IMR-90 (cell line): ENCODE measurements at regions not wholly inside any gene's neighbourhood (a gene's known extent, or its start where the extent isn't known, plus 50 kb on each side); places are given as distances from the start of the nearest gene placed in this dataset.

Source experiments
- ATAC-seq: fragments of 200-7000 bp; cut with Tn5 transposase; 2 replicates; pipeline ENCODE4 v1.9.1; 2020; ENCODE audit warnings: low read depth, mild to moderate bottlenecking, moderate library complexity
- BruUV-seq: library from RNA; stranded (reverse); fragments of 400-500 nt; replicated peaks from 2 replicates; lab custom pipeline; 2021; lab: Mats Ljungman, UMichigan
- CTCF ChIA-PET: fragments of 300-600 bp; formaldehyde crosslinking; extraction: SDS; loops from one replicate; lab custom pipeline; 2021; ENCODE audit warnings: antibody characterized with exemption; lab: Yijun Ruan, JAX
- POLR2A ChIA-PET: fragments of 300-600 bp; sonication (Branson Sonifier 250); formaldehyde crosslinking; loops from one replicate; lab custom pipeline; 2022; ENCODE audit warnings: antibody characterized with exemption; ENCODE audit not compliant: unreplicated experiment; lab: Charles Lee
- DNase-seq: peaks from one replicate; pipeline ENCODE4 v3.0.0; 2013
- H2AFZ ChIP-seq: replicated peaks from 2 replicates; pipeline ENCODE3; 2013; ENCODE audit warnings: low read length, mild to moderate bottlenecking; ENCODE audit not compliant: poor library complexity
- H2AK5ac ChIP-seq: 2 replicates; pipeline ENCODE4 v1.6.1; 2013; ENCODE audit warnings: low read depth, low read length, inconsistent platforms
- H2AK9ac ChIP-seq: replicated peaks from 2 replicates; pipeline ENCODE3; 2013; ENCODE audit warnings: mild to moderate bottlenecking, low read depth, low read length, moderate library complexity; ENCODE audit not compliant: poor library complexity
- H2BK120ac ChIP-seq: 2 replicates; pipeline ENCODE4 v1.6.1; 2013; ENCODE audit warnings: low read depth, low read length, inconsistent platforms
- H2BK15ac ChIP-seq: 3 replicates; pipeline ENCODE4 v1.6.1; 2013; ENCODE audit warnings: low read depth, low read length, inconsistent platforms
- H2BK20ac ChIP-seq: 2 replicates; pipeline ENCODE4 v1.6.1; 2013; ENCODE audit warnings: low read depth, mild to moderate bottlenecking, inconsistent platforms, low read length, moderate library complexity
- H2BK5ac ChIP-seq: 2 replicates; pipeline ENCODE4 v1.6.1; 2013; ENCODE audit warnings: mild to moderate bottlenecking, low read depth, low read length, inconsistent platforms; ENCODE audit not compliant: poor library complexity, severe bottlenecking
- H3K14ac ChIP-seq: replicated peaks from 2 replicates; pipeline ENCODE4 v1.6.1; 2013; ENCODE audit warnings: low read depth, low read length, inconsistent platforms
- H3K18ac ChIP-seq: 2 replicates; pipeline ENCODE4 v1.6.1; 2013; ENCODE audit warnings: low read depth, low read length, control low read depth
- H3K23ac ChIP-seq: 2 replicates; pipeline ENCODE4 v1.6.1; 2013; ENCODE audit warnings: low read depth, low read length, inconsistent platforms
- H3K27ac ChIP-seq: 2 replicates; pipeline ENCODE4 v1.5.1; 2013; ENCODE audit warnings: mild to moderate bottlenecking, control low read depth, low read length; ENCODE audit not compliant: insufficient read depth
- H3K27me3 ChIP-seq: 2 replicates; pipeline ENCODE4 v1.6.1; 2013; ENCODE audit warnings: low read length; ENCODE audit not compliant: control insufficient read depth, insufficient read depth
- H3K36me3 ChIP-seq: 2 replicates; pipeline ENCODE4 v1.6.1; 2013; ENCODE audit warnings: low read length, mixed read lengths; ENCODE audit not compliant: control insufficient read depth, insufficient read depth
- H3K4ac ChIP-seq: 2 replicates; pipeline ENCODE4 v1.6.1; 2013; ENCODE audit warnings: low read depth, low read length, inconsistent platforms
- H3K4me1 ChIP-seq: 2 replicates; pipeline ENCODE4 v1.6.1; 2013; ENCODE audit warnings: low read length, mixed read lengths; ENCODE audit not compliant: control insufficient read depth, insufficient read depth
- H3K4me2 ChIP-seq: 2 replicates; pipeline ENCODE4 v1.6.1; 2013; ENCODE audit warnings: low read depth, mild to moderate bottlenecking, control low read depth, low read length, moderate library complexity
- H3K4me3 ChIP-seq: 2 replicates; pipeline ENCODE4 v1.5.1; 2013; ENCODE audit warnings: low read depth, mild to moderate bottlenecking, control low read depth, low read length, moderate library complexity; ENCODE audit not compliant: insufficient read depth
- H3K56ac ChIP-seq: 2 replicates; pipeline ENCODE4 v1.6.1; 2013; ENCODE audit warnings: low read length, inconsistent platforms; ENCODE audit not compliant: insufficient read depth; ENCODE audit errors: extremely low read depth
- H3K79me1 ChIP-seq, 2 experiments: 2 replicates each; pipeline ENCODE4 v1.6.1; 2013; ENCODE audit warnings: low read length in 2 of 2, inconsistent platforms in 1 of 2, low read depth in 1 of 2
- H3K9ac ChIP-seq: 2 replicates; pipeline ENCODE4 v1.6.1; 2013; ENCODE audit warnings: low read depth, low read length, control low read depth
- H3K9me1 ChIP-seq: 2 replicates; pipeline ENCODE4 v1.6.1; 2013; ENCODE audit warnings: low read length, inconsistent platforms; ENCODE audit not compliant: insufficient read depth
- H3K9me3 ChIP-seq: 2 replicates; pipeline ENCODE4 v1.6.1; 2013; ENCODE audit warnings: low read length; ENCODE audit not compliant: control insufficient read depth, insufficient read depth
- H4K20me1 ChIP-seq: 2 replicates; pipeline ENCODE4 v1.6.1; 2013; ENCODE audit warnings: low read length, inconsistent platforms; ENCODE audit not compliant: insufficient read depth
- H4K5ac ChIP-seq: 2 replicates; pipeline ENCODE4 v1.6.1; 2013; ENCODE audit warnings: mild to moderate bottlenecking, low read depth, low read length, control low read depth
- H4K8ac ChIP-seq, 2 experiments: 2 replicates each; pipeline ENCODE4 v1.6.1; 2013; ENCODE audit warnings: low read depth in 2 of 2, low read length in 2 of 2, control low read depth in 1 of 2, inconsistent platforms in 1 of 2
- H4K91ac ChIP-seq: 2 replicates; pipeline ENCODE4 v1.6.1; 2013; ENCODE audit warnings: low read depth, low read length, inconsistent platforms; ENCODE audit not compliant: insufficient read depth
- CEBPB ChIP-seq: IDR thresholded peaks from 2 replicates; pipeline ENCODE4 v1.6.1; 2012; ENCODE audit warnings: low read depth, low read length, improper control_type of control experiment
- FOS ChIP-seq: fragments of 150-350 bp; IDR thresholded peaks from 2 replicates; pipeline ENCODE4 v1.6.1; 2016; ENCODE audit warnings: low read depth, low read length
- MAFK ChIP-seq: IDR thresholded peaks from 2 replicates; pipeline ENCODE4 v1.6.1; 2012; ENCODE audit warnings: low read depth, low read length, improper control_type of control experiment
- MAZ ChIP-seq: IDR thresholded peaks from 2 replicates; pipeline ENCODE4 v1.6.1; 2012; ENCODE audit warnings: low read depth, mild to moderate bottlenecking, low read length, improper control_type of control experiment, moderate library complexity, borderline replicate concordance
- RAD21 ChIP-seq: IDR thresholded peaks from 2 replicates; pipeline ENCODE4 v1.6.1; 2012; ENCODE audit warnings: low read length, improper control_type of control experiment
- SMC3 ChIP-seq: fragments of 150-350 bp; IDR thresholded peaks from 2 replicates; pipeline ENCODE4 v1.6.1; 2016; ENCODE audit warnings: low read depth, mild to moderate bottlenecking, antibody characterized with exemption, low read length, moderate library complexity
- dilution Hi-C: fragments of 300-500 bp; cut with HindIII; formaldehyde crosslinking; loops from one replicate; pipeline ENCODE4 v1.14.3; 2018; ENCODE audit warnings: low sequenced_read_pairs; ENCODE audit not compliant: unreplicated experiment
- in situ Hi-C: fragments of 300-500 bp; cut with MboI; formaldehyde crosslinking; loops from 3 replicates; pipeline ENCODE4 v1.14.3; 2019; ENCODE audit warnings: low sequenced_read_pairs, inconsistent platforms, mixed read lengths
- intact Hi-C: fragments of 100-400 bp; cut with micrococcal nuclease; formaldehyde crosslinking; loops from 2 replicates; pipeline ENCODE4 v1.10.0; 2022
- TF ChIP-seq, protein P1 (sequence below): conservative IDR thresholded peaks from 2 replicates; pipeline ENCODE4 v1.5.1; 2012; ENCODE audit warnings: mild to moderate bottlenecking, low read depth, low read length, improper control_type of control experiment

DNA sequence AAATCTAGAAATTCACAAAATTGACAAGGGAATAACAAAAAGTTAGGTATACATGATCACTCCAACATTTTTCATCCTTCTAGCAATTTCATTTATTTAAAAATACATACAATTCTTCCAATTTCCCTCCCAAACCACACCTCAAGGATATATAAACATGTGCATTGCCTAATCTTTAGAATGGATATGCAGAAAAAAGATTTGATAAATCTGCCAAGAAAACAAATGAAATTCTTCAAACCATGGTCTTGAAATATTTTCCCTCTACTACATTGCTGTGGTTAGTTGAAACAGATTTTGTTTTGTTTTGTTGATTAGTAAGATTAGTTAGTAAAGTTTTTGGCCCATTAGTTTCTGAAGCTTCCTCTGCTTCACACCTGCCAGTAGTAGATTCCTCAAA lies 703.3 kb upstream of the CCDC179 start:
- Histone ChIP-seq H3K56ac (no peak overlapping the region), H3K36me3 (no peaks in the 10 kb centered on the region), H4K8ac (no peak overlapping the region), H4K91ac (no peak overlapping the region), H3K14ac (no peak overlapping the region), H3K4me1 (no peaks in the 10 kb centered on the region), H3K9me3 (no peaks in the 10 kb centered on the region), H2AK5ac (no peak overlapping the region), H2AFZ (no peak overlapping the region), H2BK15ac (no peak overlapping the region), H3K4me2 (no peak overlapping the region), H4K5ac (no peak overlapping the region), H3K9me1 (no peaks in the 10 kb centered on the region), H2BK20ac (no peak overlapping the region), H3K23ac (no peak overlapping the region), H2AK9ac (no peak overlapping the region), H2BK120ac (no peak overlapping the region), H2BK5ac (no peak overlapping the region), H3K27me3 (no peaks in the 10 kb centered on the region), H3K4ac (no peak overlapping the region), H3K79me1 (no peaks in the 10 kb centered on the region), H3K18ac (no peak overlapping the region), H4K20me1 (no peaks in the 10 kb centered on the region), H3K4me3 (no peak overlapping the region), H3K9ac (no peak overlapping the region), H3K27ac (no peak overlapping the region)
- no TSS peak for BruUV-seq
- DNase-seq: no peak
- intact Hi-C loops: loop anchor here (10.0 kb wide), 1 partner anchor 61 kb away; no protein-coding TSS in a partner anchor
- ChIA-PET POLR2A (no interaction called here), CTCF (no interaction called here)
- in situ Hi-C loops: no loop called here
- no peak for ATAC-seq
- no peak for TF ChIP-seq SMC3
- no peak for TF ChIP-seq MAZ
- TF ChIP-seq RAD21: no peak
- TF ChIP-seq, protein P1, sequence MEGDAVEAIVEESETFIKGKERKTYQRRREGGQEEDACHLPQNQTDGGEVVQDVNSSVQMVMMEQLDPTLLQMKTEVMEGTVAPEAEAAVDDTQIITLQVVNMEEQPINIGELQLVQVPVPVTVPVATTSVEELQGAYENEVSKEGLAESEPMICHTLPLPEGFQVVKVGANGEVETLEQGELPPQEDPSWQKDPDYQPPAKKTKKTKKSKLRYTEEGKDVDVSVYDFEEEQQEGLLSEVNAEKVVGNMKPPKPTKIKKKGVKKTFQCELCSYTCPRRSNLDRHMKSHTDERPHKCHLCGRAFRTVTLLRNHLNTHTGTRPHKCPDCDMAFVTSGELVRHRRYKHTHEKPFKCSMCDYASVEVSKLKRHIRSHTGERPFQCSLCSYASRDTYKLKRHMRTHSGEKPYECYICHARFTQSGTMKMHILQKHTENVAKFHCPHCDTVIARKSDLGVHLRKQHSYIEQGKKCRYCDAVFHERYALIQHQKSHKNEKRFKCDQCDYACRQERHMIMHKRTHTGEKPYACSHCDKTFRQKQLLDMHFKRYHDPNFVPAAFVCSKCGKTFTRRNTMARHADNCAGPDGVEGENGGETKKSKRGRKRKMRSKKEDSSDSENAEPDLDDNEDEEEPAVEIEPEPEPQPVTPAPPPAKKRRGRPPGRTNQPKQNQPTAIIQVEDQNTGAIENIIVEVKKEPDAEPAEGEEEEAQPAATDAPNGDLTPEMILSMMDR: no peak
- TF ChIP-seq CEBPB: no peak
- no peak for TF ChIP-seq MAFK
- no peak for TF ChIP-seq FOS
- dilution Hi-C loops: no loop called here
